HG03135 (cell line): ENCODE measurements at regions not wholly inside any gene's neighbourhood (a gene's known extent, or its start where the extent isn't known, plus 50 kb on each side); places are given as distances from the start of the nearest gene placed in this dataset.

Experiments used
- ATAC-seq: cut with Tn5 transposase; IDR thresholded peaks from one replicate; pipeline ENCODE4 v1.9.1; 2021; ENCODE audit warnings: mild to moderate bottlenecking, moderate library complexity; ENCODE audit not compliant: unreplicated experiment

GRCh38 chr4:107255114-107255513 lies 219.0 kb upstream of the DKK2 start:
- ATAC-seq, result no peak

GRCh38 chr4:107253579-107254068 lies 217.5 kb upstream of the DKK2 start:
- no peak for ATAC-seq

- no peak for ATAC-seq
Measured at GRCh38 chr4:107253090-107253489, 217.0 kb upstream of the DKK2 start.

GRCh38 chr4:107252571-107252970 lies 216.5 kb upstream of the DKK2 start:
- ATAC-seq, result no peak

- ATAC-seq, result no peak
Measured at GRCh38 chr4:107248571-107248970, 212.5 kb upstream of the DKK2 start.

GRCh38 chr4:107247738-107248137 lies 211.6 kb upstream of the DKK2 start:
- no peak for ATAC-seq

GRCh38 chr4:107246761-107247160 lies 210.6 kb upstream of the DKK2 start:
- no peak for ATAC-seq

GRCh38 chr4:107243141-107243781 lies 207.1 kb upstream of the DKK2 start:
- no peak for ATAC-seq

GRCh38 chr4:107220976-107221375 lies 184.9 kb upstream of the DKK2 start:
- ATAC-seq, result no peak

- no peak for ATAC-seq
Measured at GRCh38 chr4:107219681-107220080, 183.6 kb upstream of the DKK2 start.

- no peak for ATAC-seq
Measured at GRCh38 chr4:107216379-107216778, 180.3 kb upstream of the DKK2 start.

- ATAC-seq, result no peak
Measured at GRCh38 chr4:107215222-107215621, 179.1 kb upstream of the DKK2 start.

- no peak for ATAC-seq
Measured at GRCh38 chr4:107213880-107214279, 177.8 kb upstream of the DKK2 start.

- ATAC-seq, result no peak
Measured at GRCh38 chr4:107213410-107213809, 177.3 kb upstream of the DKK2 start.

- no peak for ATAC-seq
Measured at GRCh38 chr4:107212565-107212964, 176.5 kb upstream of the DKK2 start.

GRCh38 chr4:107210450-107211239 lies 174.5 kb upstream of the DKK2 start:
- no peak for ATAC-seq

- no peak for ATAC-seq
Measured at GRCh38 chr4:107203733-107204132, 167.6 kb upstream of the DKK2 start.

- ATAC-seq, result no peak
Measured at GRCh38 chr4:107202744-107203143, 166.6 kb upstream of the DKK2 start.

- ATAC-seq, result no peak
Measured at GRCh38 chr4:107197121-107197520, 161.0 kb upstream of the DKK2 start.

- no peak for ATAC-seq
Measured at GRCh38 chr4:107196312-107196711, 160.2 kb upstream of the DKK2 start.

- no peak for ATAC-seq
Measured at GRCh38 chr4:107194005-107194404, 157.9 kb upstream of the DKK2 start.

- no peak for ATAC-seq
Measured at GRCh38 chr4:107192601-107193000, 156.5 kb upstream of the DKK2 start.
